ENCODE measurements at regions not wholly inside any gene's neighbourhood (a gene's known extent, or its start where the extent isn't known, plus 50 kb on each side); places are given as distances from the start of the nearest gene placed in this dataset.

GRCh38 chr3:80043226-80043625 lies 275.4 kb upstream of the ROBO1 start:
- Histone ChIP-seq H3K4me2 (ENCODE audit: insufficient read depth, low read length) (no peak overlapping the region), H3K9me1 (ENCODE audit: control insufficient read depth, insufficient read depth, low read length) (no peaks in the 10 kb centered on the region), H3K27me3 (ENCODE audit: control insufficient read depth in 2 of 2, insufficient read depth in 2 of 2, low read length in 2 of 2) (no peaks in the 10 kb centered on the region), H3K36me3 (ENCODE audit: control insufficient read depth, insufficient read depth, low read length) (no peaks in the 10 kb centered on the region), H3K4me3 (no peak overlapping the region), H3K9me3 (replicated peaks; ENCODE audit: control insufficient read depth, insufficient read depth, low read depth, low read length) (no peaks in the 10 kb centered on the region), H3K27ac (ENCODE audit: extremely low read depth, low read depth, low read length) (no peak overlapping the region), H3K9ac (ENCODE audit: insufficient read depth in 1 of 2, low read depth in 2 of 2, low read length in 2 of 2) (no peak overlapping the region), H4K20me1 (replicated peaks; ENCODE audit: control insufficient read depth, insufficient read depth, low read length) (no peaks in the 10 kb centered on the region), H3K4me1 (replicated peaks in 1 of 2; ENCODE audit: control insufficient read depth in 2 of 2, insufficient read depth in 2 of 2, low read length in 2 of 2) (no peaks in the 10 kb centered on the region), H2AFZ (ENCODE audit: low read depth, low read length) (no peak overlapping the region), H3K79me2 (ENCODE audit: control insufficient read depth, insufficient read depth, low read length) (no peaks in the 10 kb centered on the region)
- in situ Hi-C loops (cut with MboI) (no loop called here), intact Hi-C loops (cut with micrococcal nuclease) (no loop called here)
- FAIRE-seq: no peak
- 0% methylated on average over 4 of the region's 4 CpGs for WGBS (ENCODE audit: insufficient coverage, low coverage, missing lambda C conversion rate)
- ATAC-seq: no peak
- ChIA-PET CTCF (ENCODE audit: low intra/inter-chr PET ratio) (no interaction called here), POLR2A (no interaction called here)
- no TSS peak for BruUV-seq (replicated peaks)
- no peak for DNase-seq (ENCODE audit: extremely low read depth in 1 of 4, low spot score in 3 of 4)
- TF ChIP-seq, protein P1, sequence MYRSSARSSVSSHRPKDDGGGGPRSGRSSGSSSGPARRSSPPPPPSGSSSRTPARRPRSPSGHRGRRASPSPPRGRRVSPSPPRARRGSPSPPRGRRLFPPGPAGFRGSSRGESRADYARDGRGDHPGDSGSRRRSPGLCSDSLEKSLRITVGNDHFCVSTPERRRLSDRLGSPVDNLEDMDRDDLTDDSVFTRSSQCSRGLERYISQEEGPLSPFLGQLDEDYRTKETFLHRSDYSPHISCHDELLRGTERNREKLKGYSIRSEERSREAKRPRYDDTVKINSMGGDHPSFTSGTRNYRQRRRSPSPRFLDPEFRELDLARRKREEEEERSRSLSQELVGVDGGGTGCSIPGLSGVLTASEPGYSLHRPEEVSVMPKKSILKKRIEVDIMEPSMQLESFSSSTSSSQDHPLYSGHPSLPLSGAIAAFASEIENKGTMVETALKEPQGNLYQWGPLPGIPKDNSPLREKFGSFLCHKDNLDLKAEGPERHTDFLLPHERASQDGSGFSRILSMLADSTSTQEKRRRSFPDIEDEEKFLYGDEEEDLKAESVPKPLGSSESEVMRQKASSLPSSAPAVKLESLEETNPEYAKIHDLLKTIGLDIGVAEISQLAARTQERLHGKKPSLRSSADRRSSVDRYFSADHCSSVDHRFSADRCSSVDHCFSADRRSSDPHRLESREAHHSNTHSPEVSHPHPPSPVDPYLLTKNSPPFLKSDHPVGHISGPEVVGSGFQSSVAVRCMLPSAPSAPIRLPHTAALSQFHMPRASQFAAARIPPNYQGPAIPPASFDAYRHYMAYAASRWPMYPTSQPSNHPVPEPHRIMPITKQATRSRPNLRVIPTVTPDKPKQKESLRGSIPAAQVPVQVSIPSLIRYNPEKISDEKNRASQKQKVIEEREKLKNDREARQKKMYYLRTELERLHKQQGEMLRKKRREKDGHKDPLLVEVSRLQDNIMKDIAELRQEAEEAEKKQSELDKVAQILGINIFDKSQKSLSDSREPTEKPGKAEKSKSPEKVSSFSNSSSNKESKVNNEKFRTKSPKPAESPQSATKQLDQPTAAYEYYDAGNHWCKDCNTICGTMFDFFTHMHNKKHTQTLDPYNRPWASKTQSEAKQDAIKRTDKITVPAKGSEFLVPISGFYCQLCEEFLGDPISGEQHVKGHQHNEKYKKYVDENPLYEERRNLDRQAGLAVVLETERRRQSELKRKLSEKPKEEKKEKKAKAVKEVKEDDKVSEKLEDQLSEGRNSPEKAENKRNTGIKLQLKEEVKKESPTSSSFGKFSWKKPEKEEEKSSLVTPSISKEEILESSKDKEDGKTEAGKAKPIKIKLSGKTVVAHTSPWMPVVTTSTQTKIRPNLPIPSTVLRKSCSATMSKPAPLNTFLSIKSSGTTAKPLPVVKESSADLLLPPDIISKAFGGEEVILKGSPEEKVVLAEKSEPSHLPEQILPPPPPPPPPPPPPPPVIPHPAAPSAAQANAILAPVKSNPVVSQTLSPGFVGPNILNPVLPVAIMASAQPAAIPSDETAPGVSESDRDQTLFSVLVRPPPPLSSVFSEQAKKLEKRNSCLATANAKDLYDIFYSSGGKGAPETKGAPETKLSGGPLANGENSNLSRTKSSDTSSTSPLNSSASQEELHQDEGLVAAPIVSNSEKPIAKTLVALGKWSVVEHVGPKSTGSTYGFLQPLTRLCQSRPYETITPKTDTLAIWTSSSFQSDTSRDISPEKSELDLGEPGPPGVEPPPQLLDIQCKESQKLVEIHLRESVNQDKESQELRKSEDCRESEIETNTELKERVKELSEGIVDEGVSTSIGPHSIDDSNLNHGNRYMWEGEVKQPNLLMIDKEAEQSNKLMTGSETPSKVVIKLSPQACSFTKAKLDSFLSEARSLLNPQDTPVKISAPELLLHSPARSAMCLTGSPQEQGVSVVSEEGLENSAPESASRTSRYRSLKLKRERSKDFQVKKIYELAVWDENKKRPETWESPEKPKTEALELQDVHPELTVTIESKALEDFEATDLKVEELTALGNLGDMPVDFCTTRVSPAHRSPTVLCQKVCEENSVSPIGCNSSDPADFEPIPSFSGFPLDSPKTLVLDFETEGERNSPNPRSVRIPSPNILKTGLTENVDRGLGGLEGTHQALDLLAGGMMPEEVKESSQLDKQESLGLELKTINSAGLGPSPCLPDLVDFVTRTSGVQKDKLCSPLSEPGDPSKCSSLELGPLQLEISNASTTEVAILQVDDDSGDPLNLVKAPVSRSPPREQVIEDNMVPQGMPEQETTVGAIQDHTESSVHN (IDR thresholded peaks at IDR 0.05; ENCODE audit: borderline replicate concordance in 1 of 2, low read depth in 1 of 2): no peak
- TF ChIP-seq ZNF217 (CRISPR knock-in tag; IDR thresholded peaks at IDR 0.05) (no peak), POLR2H (tag; IDR thresholded peaks at IDR 0.05; ENCODE audit: low read depth) (no peak), MAFF (IDR thresholded peaks at IDR 0.05; ENCODE audit: low read length) (no peak), TCFL5 (CRISPR knock-in tag; conservative IDR thresholded peaks at IDR 0.05) (no peak), ZNF146 (CRISPR knock-in tag; IDR thresholded peaks at IDR 0.05; ENCODE audit: unreplicated experiment) (no peak), SMARCA5 (IDR thresholded peaks at IDR 0.05) (no peak), ZNF12 (CRISPR knock-in tag; IDR thresholded peaks at IDR 0.05) (no peak), LCOR (CRISPR knock-in tag; IDR thresholded peaks at IDR 0.05) (no peak), PYGO2 (tag; IDR thresholded peaks at IDR 0.05) (no peak), RBM34 (IDR thresholded peaks at IDR 0.05; ENCODE audit: borderline replicate concordance, insufficient read depth, low read length) (no peak), ZNF316 (IDR thresholded peaks at IDR 0.05) (no peak), NFIC (IDR thresholded peaks at IDR 0.05) (no peak)
- TF ChIP-seq, protein P2, sequence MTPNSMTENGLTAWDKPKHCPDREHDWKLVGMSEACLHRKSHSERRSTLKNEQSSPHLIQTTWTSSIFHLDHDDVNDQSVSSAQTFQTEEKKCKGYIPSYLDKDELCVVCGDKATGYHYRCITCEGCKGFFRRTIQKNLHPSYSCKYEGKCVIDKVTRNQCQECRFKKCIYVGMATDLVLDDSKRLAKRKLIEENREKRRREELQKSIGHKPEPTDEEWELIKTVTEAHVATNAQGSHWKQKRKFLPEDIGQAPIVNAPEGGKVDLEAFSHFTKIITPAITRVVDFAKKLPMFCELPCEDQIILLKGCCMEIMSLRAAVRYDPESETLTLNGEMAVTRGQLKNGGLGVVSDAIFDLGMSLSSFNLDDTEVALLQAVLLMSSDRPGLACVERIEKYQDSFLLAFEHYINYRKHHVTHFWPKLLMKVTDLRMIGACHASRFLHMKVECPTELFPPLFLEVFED (CRISPR knock-in tag; conservative IDR thresholded peaks at IDR 0.05): no peak
- TF ChIP-seq, protein P3, sequence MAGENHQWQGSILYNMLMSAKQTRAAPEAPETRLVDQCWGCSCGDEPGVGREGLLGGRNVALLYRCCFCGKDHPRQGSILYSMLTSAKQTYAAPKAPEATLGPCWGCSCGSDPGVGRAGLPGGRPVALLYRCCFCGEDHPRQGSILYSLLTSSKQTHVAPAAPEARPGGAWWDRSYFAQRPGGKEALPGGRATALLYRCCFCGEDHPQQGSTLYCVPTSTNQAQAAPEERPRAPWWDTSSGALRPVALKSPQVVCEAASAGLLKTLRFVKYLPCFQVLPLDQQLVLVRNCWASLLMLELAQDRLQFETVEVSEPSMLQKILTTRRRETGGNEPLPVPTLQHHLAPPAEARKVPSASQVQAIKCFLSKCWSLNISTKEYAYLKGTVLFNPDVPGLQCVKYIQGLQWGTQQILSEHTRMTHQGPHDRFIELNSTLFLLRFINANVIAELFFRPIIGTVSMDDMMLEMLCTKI (IDR thresholded peaks at IDR 0.05; ENCODE audit: partially characterized antibody): no peak

Data from K562 (cell line).